ENCODE measurements at regions not wholly inside any gene's neighbourhood (a gene's known extent, or its start where the extent isn't known, plus 50 kb on each side); places are given as distances from the start of the nearest gene placed in this dataset.
A peak's percentile ranks its signal among the peaks of the same experiment; 100 is the strongest.

DNA sequence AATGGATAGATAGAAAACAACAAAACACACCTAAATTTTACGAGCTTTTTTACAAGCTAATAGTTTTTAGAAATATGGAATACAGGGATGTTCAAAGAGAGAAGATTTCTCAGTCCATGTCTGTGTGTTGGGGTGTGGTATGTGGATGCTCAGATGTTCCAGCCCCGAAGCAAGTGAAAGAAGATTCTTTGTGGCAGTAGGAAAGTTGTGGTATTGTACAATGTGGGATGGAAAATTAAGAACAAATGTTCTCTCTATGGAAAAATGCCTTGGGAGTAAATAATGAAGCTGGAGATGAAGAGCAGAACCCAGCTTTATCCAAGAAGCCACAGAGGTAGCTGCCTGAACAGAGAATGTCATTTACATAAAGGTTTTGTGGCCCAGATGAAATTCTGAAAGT, 150.3 kb upstream of the PRKD1 start:
- DNase-seq = no peak

DNA sequence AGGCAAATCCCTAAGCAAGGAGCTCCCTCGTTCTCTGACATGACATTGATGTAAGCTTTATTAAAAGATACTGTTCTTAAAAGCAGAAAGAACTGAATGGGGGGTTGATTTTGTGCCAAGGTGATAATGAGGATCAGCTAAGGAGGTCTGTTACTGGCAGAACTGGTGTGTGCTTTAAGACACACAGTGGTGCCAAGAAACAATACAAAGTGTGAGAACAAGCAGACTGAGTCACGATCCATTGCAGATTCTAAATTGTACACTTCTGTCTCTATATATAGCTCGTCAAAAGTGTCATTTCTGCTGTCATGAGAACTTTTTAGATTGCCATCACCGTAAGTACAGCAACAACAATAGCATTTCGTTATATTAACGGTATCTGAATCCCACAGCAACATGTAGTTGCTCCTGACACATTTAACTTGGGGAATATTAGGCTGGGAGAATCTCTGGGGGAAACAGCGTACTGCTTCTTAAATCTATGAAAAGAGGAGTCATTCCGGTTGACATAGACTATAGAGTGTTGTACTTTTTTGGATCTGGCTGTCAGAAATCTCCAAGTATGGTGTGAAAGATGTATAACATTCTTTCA, 151.3 kb upstream of the PRKD1 start:
- no peak for DNase-seq

DNA sequence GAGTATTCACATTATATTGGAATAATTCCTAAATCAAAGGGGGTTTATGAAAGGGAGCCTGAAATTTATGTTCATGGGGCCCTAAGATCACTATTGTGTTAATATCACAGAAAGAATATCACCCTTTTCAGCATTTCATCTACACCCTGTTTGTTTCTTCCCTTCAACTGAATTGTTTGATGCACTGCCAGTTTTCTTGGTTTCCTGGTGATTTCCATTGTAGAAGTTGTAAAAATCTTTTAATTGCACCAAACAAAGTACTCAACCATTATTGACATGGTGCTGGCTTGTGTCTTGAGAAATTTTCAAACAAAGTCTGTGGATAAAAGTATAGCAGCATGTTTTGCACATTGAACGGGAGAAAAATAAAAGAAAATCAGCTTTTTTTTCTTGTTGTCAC, 154.8 kb upstream of the PRKD1 start:
- no peak for DNase-seq

DNA sequence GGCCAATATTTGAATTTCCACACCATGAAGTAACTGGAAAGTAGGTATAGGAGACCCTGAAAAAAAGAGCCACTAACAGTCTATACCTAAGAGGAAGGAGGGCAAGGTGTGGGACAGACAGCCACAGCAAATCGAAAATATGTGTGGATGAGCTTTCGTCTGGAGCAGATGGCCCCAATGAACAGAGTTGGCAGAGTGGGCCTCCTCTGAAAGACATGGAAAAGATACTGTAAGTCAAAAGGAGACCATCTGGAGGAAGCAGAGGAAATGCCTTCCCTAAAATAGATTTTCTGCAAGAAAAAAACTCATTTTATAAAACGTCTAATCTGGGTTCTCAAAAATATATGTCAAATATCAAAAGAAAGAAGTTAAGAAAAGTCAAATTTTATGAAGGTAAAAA, 157.2 kb upstream of the PRKD1 start:
- DNase-seq = no peak

DNA sequence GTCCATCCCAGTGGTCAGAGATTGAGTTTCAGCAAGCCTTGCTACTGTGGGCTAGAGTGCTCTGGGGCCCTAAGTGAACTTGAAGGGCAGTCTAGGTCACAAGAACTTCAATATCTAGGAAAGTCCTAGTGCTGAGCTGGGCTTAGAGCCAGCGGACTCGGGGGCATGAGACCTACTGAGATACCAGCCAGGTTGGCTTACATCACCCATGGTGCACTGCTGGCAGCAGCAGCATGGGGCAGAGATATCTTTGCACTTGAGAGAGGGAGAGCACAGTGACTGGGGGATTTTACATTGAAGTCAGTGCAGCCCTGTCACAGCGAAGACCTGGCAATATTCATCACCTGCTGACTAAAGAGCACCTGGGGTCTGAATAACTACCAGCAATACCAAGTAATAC, 158.3 kb upstream of the PRKD1 start:
- DNase-seq = no peak

DNA sequence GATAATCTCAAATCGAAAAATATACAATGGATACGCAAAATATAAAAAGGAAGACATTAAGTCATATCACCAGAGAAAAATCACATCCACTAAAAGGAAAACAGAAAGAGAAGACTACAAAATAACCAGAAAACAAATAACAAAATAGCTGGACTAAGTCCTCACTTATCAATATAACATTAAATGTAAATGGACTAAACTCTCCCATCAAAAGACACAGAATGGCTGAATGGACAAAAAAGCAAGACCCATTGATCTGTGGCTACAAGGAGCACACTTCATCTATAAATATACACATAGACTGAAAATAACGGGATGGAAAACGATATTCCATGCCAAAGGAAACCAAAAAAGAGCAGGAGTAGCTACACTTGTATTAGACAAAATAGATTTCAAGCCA, 161.0 kb upstream of the PRKD1 start:
- DNase-seq = no peak

DNA sequence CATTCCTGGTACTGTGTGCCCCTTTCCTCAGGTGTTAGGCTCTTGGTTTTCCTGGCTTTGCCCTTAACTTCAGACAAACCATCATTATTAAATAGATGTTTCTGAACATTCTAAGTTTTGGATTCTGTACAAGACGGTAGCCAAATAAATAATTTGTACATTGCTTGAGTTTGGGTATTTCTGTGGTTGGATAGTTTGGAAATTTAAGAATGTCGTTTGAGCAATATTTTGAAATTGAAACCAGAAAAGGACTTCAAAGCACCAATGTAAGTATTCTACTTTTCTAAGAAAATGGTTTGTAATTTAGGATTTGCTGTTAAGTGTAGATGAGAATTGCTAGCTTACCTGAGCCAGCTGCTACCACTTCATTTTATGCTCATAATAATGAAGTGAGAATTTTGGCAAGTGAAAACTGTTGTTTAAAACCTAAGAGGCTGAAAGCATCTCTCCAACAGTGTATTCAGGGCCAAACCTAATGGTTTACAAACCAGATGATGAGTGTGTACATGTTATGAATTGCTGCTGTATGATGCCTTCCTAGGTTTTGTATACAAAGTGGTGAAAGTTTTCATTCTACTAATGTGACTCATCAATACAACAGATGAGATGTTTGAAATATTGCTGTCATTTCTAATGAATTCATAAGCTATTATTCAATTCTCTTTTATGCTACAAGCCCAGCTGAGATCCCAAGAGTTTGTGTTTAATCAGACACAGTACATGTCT, 181.5 kb upstream of the PRKD1 start:
- no peak for DNase-seq

DNA sequence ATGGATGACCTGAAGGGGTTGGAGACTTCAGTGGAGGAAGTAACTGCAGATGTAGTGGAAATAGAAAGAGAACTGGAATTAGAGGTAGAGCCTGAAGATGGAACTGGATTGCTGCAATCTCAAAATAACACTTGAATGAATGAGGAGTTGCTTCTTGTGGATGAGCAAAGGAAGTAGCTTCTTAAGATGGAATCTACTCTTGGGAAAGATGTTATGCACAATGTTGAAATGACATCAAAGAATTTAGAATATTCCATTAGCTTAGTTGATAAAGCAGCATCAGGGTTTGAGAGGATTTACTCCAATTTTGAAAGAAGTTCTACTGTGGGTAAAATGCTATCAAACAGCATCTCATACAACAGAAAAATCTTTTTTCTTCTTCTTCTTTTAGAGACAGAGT, 186.4 kb upstream of the PRKD1 start:
- no peak for DNase-seq

DNA sequence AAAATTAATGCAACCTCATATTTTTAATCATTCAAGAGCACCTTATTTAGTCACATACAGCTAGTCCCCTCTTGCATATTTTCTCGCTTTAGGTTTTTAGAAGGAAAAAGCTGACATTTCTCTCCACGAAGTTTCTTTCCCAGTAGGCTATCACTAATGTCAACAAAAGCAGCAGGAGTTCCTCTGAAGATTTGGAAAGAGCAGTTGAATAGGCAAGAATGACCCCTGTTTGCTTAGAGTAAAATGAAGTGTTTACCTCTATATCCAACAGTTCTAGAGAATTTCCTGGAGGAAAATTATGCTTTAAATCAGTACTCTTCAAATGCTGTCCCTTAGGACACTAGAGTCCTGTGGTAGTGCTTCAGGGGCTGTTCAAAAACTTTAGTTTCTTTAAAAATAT, 188.1 kb upstream of the PRKD1 start:
- no peak for DNase-seq

DNA sequence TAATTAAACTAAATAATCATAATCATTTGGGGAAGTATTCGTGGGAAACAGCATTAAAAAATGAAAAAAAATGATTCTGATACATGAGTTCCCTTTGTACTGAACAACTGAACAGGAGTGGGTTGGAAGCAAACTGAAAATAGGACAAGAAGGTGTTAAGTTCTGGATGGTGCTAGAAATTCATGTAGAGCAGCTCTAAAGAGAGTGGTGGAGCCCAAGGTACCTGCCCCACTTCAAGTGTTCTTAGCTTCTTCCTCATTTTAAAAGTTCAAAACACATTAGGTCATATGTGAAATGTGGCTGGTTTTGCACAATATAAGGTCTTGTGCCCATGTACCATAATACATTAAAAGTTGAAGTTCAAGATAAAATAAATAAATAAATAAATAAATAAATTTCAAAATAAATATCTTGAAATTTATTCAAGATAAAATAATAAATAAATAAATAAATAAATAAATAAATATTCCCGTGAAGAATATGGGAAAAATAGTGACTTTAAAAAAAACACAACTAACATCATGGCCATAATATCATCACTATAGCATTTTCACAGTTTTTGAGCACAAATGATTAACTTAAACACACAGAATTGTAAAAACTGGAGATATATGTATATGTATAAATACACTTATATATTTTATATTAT, 191.5 kb upstream of the PRKD1 start:
- no peak for DNase-seq

DNA sequence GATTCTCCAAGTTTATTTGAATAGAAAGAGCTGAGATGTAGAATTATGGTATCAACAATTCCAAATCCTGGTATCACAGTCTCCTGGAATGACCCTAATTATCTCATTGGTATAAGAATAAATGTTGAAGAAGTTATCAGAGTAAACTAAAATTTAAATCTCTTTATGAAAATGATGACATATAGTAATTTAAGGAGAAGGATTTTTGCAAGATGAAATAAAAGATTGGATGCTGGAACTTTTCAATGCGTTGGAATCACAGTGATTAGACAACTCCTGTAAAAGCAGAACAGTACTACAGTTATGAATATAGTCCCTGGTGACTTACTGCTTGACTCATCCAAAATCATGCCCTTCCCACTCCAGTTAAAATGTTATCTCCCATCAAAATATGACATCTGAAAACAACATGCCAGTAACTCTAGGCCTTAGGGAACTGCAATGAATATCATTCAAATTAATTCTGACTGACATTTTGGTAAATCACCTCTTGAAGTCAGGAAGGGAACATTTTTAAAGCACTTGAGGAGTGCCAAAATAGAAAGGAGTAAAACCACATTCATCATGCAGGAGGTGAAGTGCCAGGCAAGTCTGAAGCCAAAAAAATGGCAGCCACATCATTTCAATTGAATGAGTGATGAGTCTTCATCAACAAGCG, 197.8 kb upstream of the PRKD1 start:
- DNase-seq = no peak

DNA sequence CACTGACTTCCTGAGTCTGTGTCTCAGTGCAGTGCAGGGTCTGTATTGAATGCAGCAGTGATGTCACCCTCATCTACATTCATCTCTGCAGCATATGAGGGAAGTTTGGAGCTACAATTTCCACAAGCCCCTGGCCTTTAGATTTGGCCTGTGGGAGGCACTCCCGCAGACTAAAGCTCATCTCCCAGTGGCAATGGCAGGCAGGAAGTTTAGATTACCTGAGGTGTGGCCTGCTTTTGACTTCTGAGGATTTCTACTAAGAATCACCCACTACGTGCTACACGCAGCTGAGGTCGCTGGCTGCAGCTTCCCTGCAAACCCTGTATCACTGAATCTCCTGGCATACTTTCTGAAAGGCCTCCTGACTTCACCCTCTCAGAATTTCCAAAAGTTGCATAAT, 202.2 kb upstream of the PRKD1 start:
- DNase-seq = peak in 1 of 4 experiments; percentile 0

DNA sequence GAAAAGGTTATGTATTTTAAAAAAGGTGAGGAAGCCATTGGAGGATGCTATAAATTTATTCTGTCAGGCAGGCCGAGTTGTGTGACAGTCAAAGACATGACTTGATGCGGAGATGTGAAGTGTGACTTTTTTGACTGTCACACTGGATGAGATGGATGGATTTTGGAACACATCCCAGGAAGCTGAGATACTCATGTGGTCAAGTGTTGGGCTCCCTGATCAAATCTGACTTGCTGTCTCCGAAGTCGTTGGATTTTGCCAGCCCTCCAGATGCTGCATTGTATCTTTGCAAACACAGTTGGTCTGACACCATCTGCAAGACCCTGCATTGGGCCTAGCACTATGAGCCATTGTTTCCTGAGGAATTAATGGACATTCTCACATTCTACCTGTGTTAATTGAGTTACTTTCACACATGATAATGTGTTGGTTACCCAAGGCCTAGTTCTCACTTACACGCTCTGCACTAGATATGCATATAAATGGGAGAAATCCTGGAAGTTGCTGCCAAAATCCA, 204.0 kb upstream of the PRKD1 start:
- no peak for DNase-seq

DNA sequence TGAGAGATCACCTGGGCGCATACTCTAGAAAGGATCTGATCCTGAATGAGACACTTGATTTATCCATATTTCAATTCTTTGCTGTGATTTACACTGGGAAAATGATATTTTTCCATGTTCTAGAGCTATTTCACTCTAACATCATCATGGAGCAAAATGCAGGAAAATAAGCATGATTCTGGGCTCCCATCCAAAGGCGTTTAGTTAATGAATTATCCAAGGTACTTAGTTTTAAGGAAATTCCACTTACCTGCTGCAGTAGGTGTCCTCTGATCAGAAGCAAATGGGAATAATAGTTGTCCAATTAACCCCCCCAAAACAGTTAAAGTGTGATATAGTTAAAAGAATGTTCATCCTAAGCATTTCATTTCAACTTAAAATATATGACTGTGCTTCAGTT, 204.5 kb upstream of the PRKD1 start:
- no peak for DNase-seq

DNA sequence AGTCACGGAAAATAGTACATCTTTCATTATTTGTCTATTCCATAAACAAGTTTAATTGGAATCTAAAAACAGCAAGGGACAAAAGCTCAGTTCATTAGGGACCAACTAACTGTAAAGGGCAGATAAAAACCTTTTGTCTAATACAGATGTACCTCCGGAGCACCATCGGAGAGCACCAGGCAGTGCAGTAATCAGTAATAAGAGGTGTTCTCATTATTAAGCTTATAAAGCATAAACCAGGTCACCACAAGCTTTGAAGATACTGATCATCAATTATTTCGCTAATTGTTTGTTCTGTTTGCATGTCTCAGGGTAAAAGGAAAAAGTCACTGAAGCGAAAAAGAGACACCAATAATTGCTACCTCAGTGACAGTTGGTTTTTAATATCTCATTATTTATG, 207.3 kb upstream of the PRKD1 start:
- DNase-seq = no peak

DNA sequence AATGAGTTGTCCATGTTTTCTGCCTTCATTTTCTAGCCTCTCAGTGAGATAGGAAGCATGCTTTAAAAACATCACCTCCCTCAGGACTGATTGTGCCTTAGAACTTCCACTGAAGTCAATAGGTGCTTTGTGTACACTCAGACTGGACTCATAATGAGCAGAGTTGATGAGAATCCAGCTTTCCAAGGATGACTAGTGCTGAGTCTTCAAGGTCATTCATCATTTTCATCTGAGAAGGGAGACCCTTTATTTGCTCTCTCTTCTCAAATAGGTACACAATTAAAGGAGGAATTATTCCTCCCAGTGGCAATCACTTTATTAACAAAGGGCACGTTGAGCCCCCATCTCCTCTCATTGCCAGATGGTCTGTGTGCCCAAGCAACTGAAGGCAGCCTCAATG, 210.9 kb upstream of the PRKD1 start:
- no peak for DNase-seq

DNA sequence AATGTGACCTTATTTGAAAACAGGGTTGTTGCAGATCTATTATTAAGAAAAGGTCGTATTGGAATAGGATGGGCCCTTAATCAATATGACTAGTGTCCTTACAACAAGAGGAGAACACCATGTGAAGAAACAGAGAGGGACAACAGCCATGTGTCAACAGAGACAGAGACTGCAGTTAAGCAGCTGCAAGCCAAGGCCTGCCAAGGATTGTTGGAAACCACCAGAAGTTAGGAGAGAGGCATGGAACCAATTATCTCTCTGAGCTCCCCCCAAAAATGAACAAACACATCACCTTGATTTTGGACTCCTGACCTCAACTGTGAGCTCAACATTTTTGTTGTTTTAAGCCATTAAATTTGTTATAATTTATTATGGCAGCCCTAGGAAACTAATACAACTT, 214.6 kb upstream of the PRKD1 start:
- DNase-seq = no peak

DNA sequence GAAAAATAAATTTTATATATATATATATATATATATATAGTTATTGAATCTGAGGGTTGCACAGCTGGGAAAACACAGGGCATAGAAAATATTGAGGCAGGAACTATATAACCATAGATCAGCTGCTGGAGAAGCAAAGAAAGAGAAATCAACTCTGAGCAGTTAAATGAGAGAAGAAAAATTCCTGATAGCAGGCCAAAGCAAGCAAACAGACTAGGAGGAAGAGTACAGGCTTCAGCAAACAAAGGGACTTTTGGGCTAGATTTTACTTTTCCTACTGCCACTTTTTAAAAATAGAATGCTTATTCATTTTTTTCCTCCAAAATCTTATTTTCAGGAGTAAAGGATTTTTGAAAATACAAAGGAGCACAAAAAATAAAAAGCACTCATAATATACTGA, 216.0 kb upstream of the PRKD1 start:
- no peak for DNase-seq

DNA sequence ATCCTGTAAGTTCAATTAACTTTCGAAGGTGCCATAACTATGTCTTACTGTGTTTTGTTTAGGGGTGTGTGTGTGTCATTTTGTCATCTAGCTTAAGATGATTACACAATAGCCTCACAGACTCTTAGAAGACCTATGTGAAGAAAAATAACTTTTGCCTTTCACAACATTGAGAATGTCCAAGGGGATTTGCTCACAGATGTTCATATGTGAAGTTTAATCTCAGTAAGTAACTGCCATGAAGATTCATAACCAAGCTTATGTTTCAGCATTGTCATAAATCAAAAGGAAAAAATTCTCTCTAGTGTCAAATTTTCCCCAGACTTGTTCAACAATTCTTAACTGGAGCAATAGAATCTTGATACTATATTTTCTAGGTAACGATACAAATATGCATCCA, 226.1 kb upstream of the PRKD1 start:
- no peak for DNase-seq

DNA sequence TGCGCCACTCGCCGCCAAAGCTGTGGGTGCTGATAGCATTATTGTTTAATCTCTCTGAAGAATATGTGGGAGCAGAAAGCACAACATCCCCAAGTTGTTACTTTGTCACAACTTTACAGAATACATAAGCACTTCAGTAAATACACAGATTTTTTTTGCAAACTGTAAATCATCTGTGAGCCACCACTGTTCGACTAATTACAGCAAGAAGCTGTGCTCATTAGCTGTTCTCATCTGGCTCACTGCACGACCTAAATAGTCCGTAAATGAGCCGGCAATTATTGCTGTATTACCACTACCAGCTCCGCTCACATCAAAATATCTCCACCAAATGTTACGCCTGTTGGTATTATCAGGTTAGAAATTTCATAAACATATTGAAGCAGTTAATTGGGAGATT, 228.9 kb upstream of the PRKD1 start:
- DNase-seq = no peak

DNA sequence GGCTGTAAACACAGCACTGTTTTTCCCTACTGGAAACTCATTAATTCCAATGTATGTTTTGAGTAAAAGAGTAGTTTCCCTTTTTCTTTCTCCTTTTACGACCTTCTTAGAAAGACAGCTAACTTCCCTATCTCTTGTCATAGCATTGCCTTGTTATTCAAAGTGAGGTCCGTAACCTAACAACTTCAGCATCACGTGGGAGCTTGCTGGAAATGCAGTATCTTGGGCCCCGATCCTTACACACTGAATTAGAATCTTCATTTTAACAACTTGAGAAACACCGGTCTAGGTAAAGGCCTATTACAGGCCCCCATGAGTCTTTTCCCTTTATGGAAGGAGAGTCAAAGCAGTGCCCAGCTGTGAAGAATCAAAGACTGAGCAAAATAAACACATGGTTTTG, 230.7 kb upstream of the PRKD1 start:
- DNase-seq = no peak

DNA sequence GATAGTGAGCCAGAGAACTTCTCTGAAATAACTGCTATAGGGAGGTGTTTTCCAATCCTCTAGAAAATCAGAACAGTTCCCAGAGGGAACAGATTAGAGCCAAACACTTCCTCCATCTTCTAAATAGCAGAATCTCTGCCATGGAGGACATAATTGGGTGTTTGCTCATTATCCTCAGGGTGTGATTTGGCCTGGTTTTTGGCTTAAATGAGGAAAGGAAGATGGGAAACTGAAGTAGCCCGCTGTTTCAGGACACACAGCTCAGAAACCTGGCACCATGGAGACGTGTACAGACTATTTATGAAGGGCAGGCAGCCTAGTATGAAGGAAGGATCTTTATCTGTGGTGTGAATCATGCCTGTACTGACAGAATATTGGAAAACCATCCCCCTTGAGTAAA, 231.7 kb upstream of the PRKD1 start:
- no peak for DNase-seq

DNA sequence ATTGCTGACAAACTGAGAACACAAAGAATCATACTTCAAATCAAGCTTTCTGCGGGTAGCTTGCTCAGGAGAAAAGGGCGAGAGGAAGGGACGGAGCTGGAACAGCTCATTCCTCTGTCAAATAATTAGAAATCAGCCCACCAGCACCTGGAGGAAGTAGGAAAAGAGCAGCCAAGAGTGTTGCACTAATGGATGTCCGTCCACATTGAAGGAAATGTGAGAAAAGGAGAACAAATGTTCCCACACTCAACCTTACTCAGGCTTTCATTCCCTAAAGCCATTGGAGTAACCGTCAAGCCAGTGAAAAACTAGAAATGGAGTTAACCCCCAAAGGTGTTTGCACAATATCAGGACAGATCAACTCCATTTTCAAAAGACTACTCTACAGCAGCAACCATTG, 233.0 kb upstream of the PRKD1 start:
- no peak for DNase-seq

DNA sequence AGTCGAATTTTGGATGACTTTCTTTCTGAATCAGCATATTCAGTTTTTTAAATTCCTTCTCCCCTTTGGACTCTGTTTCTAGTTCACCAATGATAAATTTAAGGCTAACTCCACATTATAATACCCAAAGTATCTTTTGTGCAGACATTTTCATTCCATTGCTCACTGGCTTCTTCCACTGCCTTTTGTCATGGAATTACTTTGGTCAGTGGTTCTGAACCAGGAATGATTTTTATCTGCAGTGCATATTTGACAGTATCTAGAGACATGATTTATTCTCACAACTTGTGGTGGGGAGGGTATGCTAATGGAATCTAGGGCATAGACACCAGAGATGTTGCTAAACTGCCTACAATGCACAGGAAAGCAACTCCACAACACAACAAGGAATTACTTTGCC, 234.4 kb upstream of the PRKD1 start:
- DNase-seq = no peak

Measured in suppressor macrophage (primary cell).